Liver (tissue), 8 donors: ENCODE measurements at regions not wholly inside any gene's neighbourhood (a gene's known extent, or its start where the extent isn't known, plus 50 kb on each side); places are given as distances from the start of the nearest gene placed in this dataset.

Experiments
- DNase-seq: peaks from one replicate; pipeline ENCODE4 v3.0.0-alpha.2; 2017; ENCODE audit warnings: low spot score
- H3K27ac ChIP-seq, 2 donors: one replicate each; pipeline ENCODE4 v1.7.0; 2013; ENCODE audit warnings: inconsistent platforms in 2 of 2, low read length in 2 of 2, control low read depth in 1 of 2, low read depth in 1 of 2, mild to moderate bottlenecking in 1 of 2
- H3K27me3 ChIP-seq, 4 donors: one replicate each; pipeline versions ENCODE4 v1.6.1 to v1.7.0; 2013; ENCODE audit warnings: low read length in 3 of 4, inconsistent platforms in 1 of 4, mild to moderate bottlenecking in 1 of 4, moderate library complexity in 1 of 4; ENCODE audit not compliant: control insufficient read depth in 4 of 4, insufficient read depth in 4 of 4
- H3K36me3 ChIP-seq, 4 donors: one replicate each; pipeline versions ENCODE4 v1.6.1 to v1.7.0; 2013; ENCODE audit warnings: low read length in 3 of 4, mild to moderate bottlenecking in 3 of 4, low read depth in 1 of 4, moderate library complexity in 1 of 4; ENCODE audit not compliant: control insufficient read depth in 4 of 4, insufficient read depth in 3 of 4
- H3K4me1 ChIP-seq, 4 donors: one replicate each; pipeline versions ENCODE4 v1.6.1 to v1.7.0; 2013; ENCODE audit warnings: low read length in 3 of 4, mild to moderate bottlenecking in 3 of 4, moderate library complexity in 1 of 4; ENCODE audit not compliant: control insufficient read depth in 4 of 4, insufficient read depth in 4 of 4
- H3K4me3 ChIP-seq, 3 donors: one replicate each; pipeline versions ENCODE4 v1.6.1 to v1.7.0; 2013; ENCODE audit warnings: low read length in 3 of 3, control low read depth in 1 of 3, low read depth in 1 of 3, mild to moderate bottlenecking in 1 of 3
- H3K9ac ChIP-seq, 2 donors: one replicate each; pipeline ENCODE4 v1.7.0; 2013; ENCODE audit warnings: low read length in 2 of 2, mild to moderate bottlenecking in 2 of 2, moderate library complexity in 2 of 2, control low read depth in 1 of 2, low read depth in 1 of 2
- H3K9me3 ChIP-seq, 4 donors: one replicate each; pipeline versions ENCODE4 v1.6.1 to v1.7.0; 2013; ENCODE audit warnings: low read length in 3 of 4; ENCODE audit not compliant: control insufficient read depth in 4 of 4
- CTCF ChIP-seq: fragments of 150-350 bp; IDR thresholded peaks from 2 replicates; pipeline ENCODE4 v1.5.1; 2017; ENCODE audit warnings: improper control_type of control experiment, low read depth, low read length; ENCODE audit not compliant: missing input control
- EGR1 ChIP-seq, 2 donors: IDR thresholded peaks; 2 replicates each; pipeline ENCODE4 v1.6.1; 2016 to 2018; ENCODE audit warnings: antibody characterized with exemption in 2 of 2, low read depth in 2 of 2
- GABPA ChIP-seq, 2 donors: IDR thresholded peaks in 1 of 2; conservative IDR thresholded peaks in 1 of 2; 2 replicates each; pipeline ENCODE4 v1.6.1; 2016; ENCODE audit warnings: antibody characterized with exemption in 2 of 2, mild to moderate bottlenecking in 1 of 2, moderate library complexity in 1 of 2
- HNF4G ChIP-seq: IDR thresholded peaks from 2 replicates; pipeline ENCODE4 v1.6.1; 2016; ENCODE audit warnings: antibody characterized with exemption
- JUND ChIP-seq, 2 donors: IDR thresholded peaks; 2 replicates each; pipeline ENCODE4 v1.6.1; 2016; ENCODE audit warnings: antibody characterized with exemption in 2 of 2
- MAX ChIP-seq: IDR thresholded peaks from 2 replicates; pipeline ENCODE4 v1.6.1; 2016; ENCODE audit warnings: antibody characterized with exemption
- NR2F2 ChIP-seq: IDR thresholded peaks from 2 replicates; pipeline ENCODE4 v1.6.1; 2016; ENCODE audit warnings: antibody characterized with exemption
- RAD21 ChIP-seq, 2 donors: IDR thresholded peaks; 2 replicates each; pipeline ENCODE4 v1.6.1; 2016; ENCODE audit warnings: antibody characterized with exemption in 2 of 2, mild to moderate bottlenecking in 2 of 2
- REST ChIP-seq: IDR thresholded peaks from 2 replicates; pipeline ENCODE4 v1.6.1; 2016; ENCODE audit warnings: antibody characterized with exemption, mild to moderate bottlenecking
- RXRA ChIP-seq, 2 donors: IDR thresholded peaks; 2 replicates each; pipeline ENCODE4 v1.6.1; 2017 to 2018; ENCODE audit warnings: antibody characterized with exemption in 2 of 2, mild to moderate bottlenecking in 1 of 2
- SP1 ChIP-seq: IDR thresholded peaks from 2 replicates; pipeline ENCODE4 v1.6.1; 2018; ENCODE audit warnings: antibody characterized with exemption, mild to moderate bottlenecking
- YY1 ChIP-seq: IDR thresholded peaks from 2 replicates; pipeline ENCODE4 v1.6.1; 2016; ENCODE audit warnings: antibody characterized with exemption, mild to moderate bottlenecking
- ZBTB33 ChIP-seq: IDR thresholded peaks from 2 replicates; pipeline ENCODE4 v1.6.1; 2016; ENCODE audit warnings: antibody characterized with exemption
- WGBS: extraction: QIAGEN DNeasy Blood & Tissue Kit; methylation state at CpG from one replicate; pipeline ENCODE4 v1.1.7; 2013; 5-methylcytosine and 5-hydroxymethylcytosine counted together
- donor health status: healthy.
- donor health status: healthy.
- donor health status: healthy.
- donor health status: healthy.
- donor health status: healthy.

GRCh38 chr9:28912621-28913020, 1339.3 kb upstream of the C9orf72 start:
- no peak for DNase-seq
- Histone ChIP-seq H3K27ac (no peak overlapping the region), H3K9me3 (no peaks in the 10 kb centered on the region), H3K36me3 (no peaks in the 10 kb centered on the region), H3K27me3 (no peaks in the 10 kb centered on the region), H3K4me1 (no peaks in the 10 kb centered on the region), H3K4me3 (no peak overlapping the region), H3K9ac (no peak overlapping the region)
- 73% methylated on average over 2 of the region's 2 CpGs for WGBS
- no peak for TF ChIP-seq ZBTB33
- TF ChIP-seq REST: no peak
- no peak for TF ChIP-seq YY1
- no peak for TF ChIP-seq RAD21 (IDR thresholded peaks at IDR 0.05)
- no peak for TF ChIP-seq JUND (IDR thresholded peaks at IDR 0.05)
- TF ChIP-seq MAX: no peak
- TF ChIP-seq GABPA (IDR thresholded peaks at IDR 0.05 in 1 of 2, conservative IDR thresholded peaks at IDR 0.05 in 1 of 2): no peak
- no peak for TF ChIP-seq EGR1 (IDR thresholded peaks at IDR 0.05; ENCODE audit: low read depth in 2 of 2)
- no peak for TF ChIP-seq RXRA (IDR thresholded peaks at IDR 0.05)
- TF ChIP-seq NR2F2: no peak

- TF ChIP-seq SP1: no peak
- no peak for TF ChIP-seq CTCF
- no peak for TF ChIP-seq GABPA (IDR thresholded peaks at IDR 0.05 in 1 of 2, conservative IDR thresholded peaks at IDR 0.05 in 1 of 2)
- no peak for TF ChIP-seq EGR1 (IDR thresholded peaks at IDR 0.05; ENCODE audit: low read depth in 2 of 2)
- TF ChIP-seq HNF4G: no peak
- Histone ChIP-seq H3K27me3 (no peaks in the 10 kb centered on the region), H3K4me1 (no peaks in the 10 kb centered on the region), H3K9ac (no peak overlapping the region), H3K4me3 (no peak overlapping the region), H3K9me3 (no peaks in the 10 kb centered on the region), H3K27ac (no peak overlapping the region), H3K36me3 (no peaks in the 10 kb centered on the region)
- DNase-seq: no peak
- WGBS: 61% methylated on average over 2 of the region's 2 CpGs
Observed at GRCh38 chr9:28915202-28915930, 1342.1 kb upstream of the C9orf72 start.
